Neuronal stem cell (in vitro differentiated cells): ENCODE measurements at regions not wholly inside any gene's neighbourhood (a gene's known extent, or its start where the extent isn't known, plus 50 kb on each side); places are given as distances from the start of the nearest gene placed in this dataset.

Experiments
- DNase-seq: peaks from one replicate; pipeline ENCODE4 v3.0.0-alpha.2; 2013; ENCODE audit warnings: low spot score
- H2AFZ ChIP-seq: one replicate; pipeline ENCODE4 v1.6.1; 2013; ENCODE audit warnings: mild to moderate bottlenecking, low read length, inconsistent platforms
- H2AK5ac ChIP-seq: 2 replicates; pipeline ENCODE4 v1.6.1; 2013; ENCODE audit warnings: low read depth, mild to moderate bottlenecking, inconsistent platforms, low read length, moderate library complexity, mixed read lengths
- H2BK120ac ChIP-seq: 2 replicates; pipeline ENCODE4 v1.6.1; 2013; ENCODE audit warnings: low read depth, mild to moderate bottlenecking, inconsistent platforms, low read length, moderate library complexity, mixed read lengths
- H2BK12ac ChIP-seq: one replicate; pipeline ENCODE4 v1.6.1; 2013; ENCODE audit warnings: low read length, inconsistent platforms
- H2BK15ac ChIP-seq: 2 replicates; pipeline ENCODE4 v1.6.1; 2013; ENCODE audit warnings: mild to moderate bottlenecking, low read length, inconsistent platforms, mixed read lengths
- H2BK5ac ChIP-seq: one replicate; pipeline ENCODE4 v1.6.1; 2013; ENCODE audit warnings: inconsistent platforms, mild to moderate bottlenecking, low read length, moderate library complexity
- H3K14ac ChIP-seq: one replicate; pipeline ENCODE4 v1.6.1; 2013; ENCODE audit warnings: low read length, inconsistent platforms
- H3K18ac ChIP-seq: 2 replicates; pipeline ENCODE4 v1.6.1; 2013; ENCODE audit warnings: low read length, inconsistent platforms
- H3K23ac ChIP-seq: 2 replicates; pipeline ENCODE4 v1.6.1; 2013; ENCODE audit warnings: low read depth, mild to moderate bottlenecking, mixed read lengths, low read length, inconsistent platforms; ENCODE audit not compliant: poor library complexity
- H3K27ac ChIP-seq: replicated peaks from 3 replicates; pipeline ENCODE4 v1.5.1; 2013; ENCODE audit warnings: low read length, inconsistent platforms
- H3K27me3 ChIP-seq, 3 experiments: 2 replicates each; pipeline ENCODE4 v1.6.1; 2013; ENCODE audit warnings: low read length in 3 of 3, mild to moderate bottlenecking in 2 of 3, inconsistent platforms in 1 of 3, low read depth in 1 of 3, mixed read lengths in 1 of 3, moderate library complexity in 1 of 3; ENCODE audit not compliant: control insufficient read depth in 3 of 3, insufficient read depth in 3 of 3
- H3K36me3 ChIP-seq, 2 donors: replicated peaks in 1 of 2; 2 replicates each; pipeline ENCODE4 v1.6.1; 2013; ENCODE audit warnings: low read length in 2 of 2; ENCODE audit not compliant: control insufficient read depth in 2 of 2, insufficient read depth in 2 of 2
- H3K4ac ChIP-seq: 2 replicates; pipeline ENCODE4 v1.6.1; 2013; ENCODE audit warnings: inconsistent platforms, mild to moderate bottlenecking, low read length, moderate library complexity
- H3K4me1 ChIP-seq, 2 donors: 1 replicate in 1 of 2; 2 replicates in 1 of 2; pipeline ENCODE4 v1.6.1; 2013; ENCODE audit warnings: low read length in 2 of 2, low read depth in 1 of 2; ENCODE audit not compliant: control insufficient read depth in 2 of 2, insufficient read depth in 1 of 2
- H3K4me2 ChIP-seq: one replicate; pipeline ENCODE4 v1.6.1; 2013; ENCODE audit warnings: mild to moderate bottlenecking, low read length, inconsistent platforms; ENCODE audit not compliant: insufficient read depth, poor library complexity, severe bottlenecking
- H3K4me3 ChIP-seq, 2 donors: 2 replicates each; pipeline ENCODE4 v1.5.1; 2013; ENCODE audit warnings: low read length in 2 of 2, mild to moderate bottlenecking in 2 of 2, inconsistent platforms in 1 of 2, moderate library complexity in 1 of 2
- H3K79me1 ChIP-seq: one replicate; pipeline ENCODE4 v1.6.1; 2013; ENCODE audit warnings: low read depth, mild to moderate bottlenecking, inconsistent platforms, low read length, moderate library complexity
- H3K9ac ChIP-seq: one replicate; pipeline ENCODE4 v1.6.1; 2013; ENCODE audit warnings: mild to moderate bottlenecking, low read depth, low read length, inconsistent platforms; ENCODE audit not compliant: poor library complexity
- H3K9me3 ChIP-seq, 2 donors: replicated peaks in 1 of 2; 2 replicates each; pipeline versions ENCODE3 to v1.6.1; 2013; ENCODE audit warnings: low read length in 2 of 2, mild to moderate bottlenecking in 2 of 2, inconsistent platforms in 1 of 2, low read depth in 1 of 2, mixed read lengths in 1 of 2, moderate library complexity in 1 of 2; ENCODE audit not compliant: control insufficient read depth in 2 of 2, insufficient read depth in 1 of 2
- H4K8ac ChIP-seq: one replicate; pipeline ENCODE4 v1.6.1; 2013; ENCODE audit warnings: low read depth, mild to moderate bottlenecking, inconsistent platforms, low read length, moderate library complexity
- H4K91ac ChIP-seq: one replicate; pipeline ENCODE4 v1.6.1; 2013; ENCODE audit warnings: low read length, low read depth, mild to moderate bottlenecking, inconsistent platforms; ENCODE audit not compliant: poor library complexity
- WGBS, 2 donors: extraction: QIAGEN DNeasy Blood & Tissue Kit; methylation state at CpG; one replicate each; pipeline ENCODE4 v1.1.7; 2013; ENCODE audit warnings: missing lambda C conversion rate in 2 of 2, mixed read lengths in 1 of 2; ENCODE audit not compliant: insufficient read length in 2 of 2, insufficient replicate concordance in 1 of 2; ENCODE audit errors: extremely low coverage in 2 of 2; 5-methylcytosine and 5-hydroxymethylcytosine counted together

GRCh38 chr12:43108656-43109055 is 443.3 kb downstream of the ADAMTS20 start:
- H3K4me3 ChIP-seq, result no peak overlapping the region
- peaks cover 2 to 6% of the 10 kb centered on the region in 2 donors for H3K4me1 ChIP-seq
- no CpG with 5 or more reads among the region's 3 CpGs for WGBS, 2 donors
- no peak overlapping the region for H3K27ac ChIP-seq
- H2BK120ac ChIP-seq, result no peak overlapping the region
- H4K91ac ChIP-seq, result no peak overlapping the region
- no peak overlapping the region for H3K4ac ChIP-seq
- no peaks in the 10 kb centered on the region for H3K27me3 ChIP-seq
- H2BK15ac ChIP-seq, result no peak overlapping the region
- H3K36me3 ChIP-seq, result no peaks in the 10 kb centered on the region
- no peak overlapping the region for H3K23ac ChIP-seq
- H3K9ac ChIP-seq, result no peak overlapping the region
- H3K18ac ChIP-seq, result no peak overlapping the region
- no peaks in the 10 kb centered on the region for H3K9me3 ChIP-seq
- no peak overlapping the region for H3K4me2 ChIP-seq
- no peak overlapping the region for H2AFZ ChIP-seq
- no peak overlapping the region for H2AK5ac ChIP-seq
- H2BK5ac ChIP-seq, result no peak overlapping the region
- no peaks in the 10 kb centered on the region for H3K79me1 ChIP-seq
- H2BK12ac ChIP-seq, result no peak overlapping the region
- no peak overlapping the region for H3K14ac ChIP-seq
- no peak for DNase-seq
- no peak overlapping the region for H4K8ac ChIP-seq

GRCh38 chr12:43107026-43107775 is 444.8 kb downstream of the ADAMTS20 start:
- Histone ChIP-seq H4K91ac (no peak overlapping the region), H3K14ac (no peak overlapping the region), H2BK5ac (no peak overlapping the region), H3K36me3 (no peaks in the 10 kb centered on the region), H2BK120ac (no peak overlapping the region), H3K27me3 (no peaks in the 10 kb centered on the region), H3K18ac (no peak overlapping the region), H3K4me2 (no peak overlapping the region), H3K9ac (no peak overlapping the region), H3K23ac (no peak overlapping the region), H3K9me3 (no peaks in the 10 kb centered on the region), H3K4me3 (no peak overlapping the region), H3K27ac (no peak overlapping the region), H4K8ac (no peak overlapping the region), H2AK5ac (no peak overlapping the region), H3K4me1 (peaks cover 2 to 6% of the 10 kb centered on the region in 2 donors), H2BK15ac (no peak overlapping the region), H3K79me1 (no peaks in the 10 kb centered on the region), H2AFZ (no peak overlapping the region), H3K4ac (no peak overlapping the region), H2BK12ac (no peak overlapping the region)
- no peak for DNase-seq
- WGBS, 2 donors, result no CpG with 5 or more reads among the region's 2 CpGs

GRCh38 chr12:43106355-43106754 is 445.6 kb downstream of the ADAMTS20 start:
- Histone ChIP-seq H3K9ac (no peak overlapping the region), H3K18ac (no peak overlapping the region), H3K36me3 (no peaks in the 10 kb centered on the region), H3K4ac (no peak overlapping the region), H3K27me3 (no peaks in the 10 kb centered on the region), H3K79me1 (no peaks in the 10 kb centered on the region), H2BK12ac (no peak overlapping the region), H3K14ac (no peak overlapping the region), H3K27ac (no peak overlapping the region), H4K8ac (no peak overlapping the region), H2BK5ac (no peak overlapping the region), H3K4me1 (peaks cover 0 to 4% of the 10 kb centered on the region in 2 donors), H4K91ac (no peak overlapping the region), H3K23ac (no peak overlapping the region), H3K4me2 (no peak overlapping the region), H3K4me3 (no peak overlapping the region), H2AK5ac (no peak overlapping the region), H2AFZ (no peak overlapping the region), H2BK120ac (no peak overlapping the region), H3K9me3 (no peaks in the 10 kb centered on the region), H2BK15ac (no peak overlapping the region)
- no CpG with 5 or more reads among the region's 3 CpGs for WGBS, 2 donors
- no peak for DNase-seq

- Histone ChIP-seq H2AK5ac (no peak overlapping the region), H2AFZ (no peak overlapping the region), H3K14ac (no peak overlapping the region)
Measured at GRCh38 chr12:43105426-43105981, 446.5 kb downstream of the ADAMTS20 start.

More at GRCh38 chr12:43105426-43105981, 446.5 kb downstream of the ADAMTS20 start:
- Histone ChIP-seq H2BK5ac (no peak overlapping the region), H3K9me3 (no peaks in the 10 kb centered on the region), H3K23ac (no peak overlapping the region), H3K4me2 (no peak overlapping the region), H3K18ac (no peak overlapping the region), H4K8ac (no peak overlapping the region), H2BK120ac (no peak overlapping the region), H3K4me3 (no peak overlapping the region), H2BK12ac (no peak overlapping the region), H3K27me3 (no peaks in the 10 kb centered on the region), H4K91ac (no peak overlapping the region), H3K4ac (no peak overlapping the region), H2BK15ac (no peak overlapping the region), H3K27ac (no peak overlapping the region), H3K79me1 (no peaks in the 10 kb centered on the region), H3K4me1 (peaks cover 0 to 4% of the 10 kb centered on the region in 2 donors), H3K9ac (no peak overlapping the region), H3K36me3 (no peaks in the 10 kb centered on the region)
- WGBS, 2 donors, result no CpG with 5 or more reads among the region's 6 CpGs
- DNase-seq, result no peak
